Caco-2 (cell line): ENCODE measurements at regions not wholly inside any gene's neighbourhood (a gene's known extent, or its start where the extent isn't known, plus 50 kb on each side); places are given as distances from the start of the nearest gene placed in this dataset.

ENCODE experiments used
- BruUV-seq: library from RNA; stranded (reverse); fragments of 400-500 nt; replicated peaks from 2 replicates; lab custom pipeline; 2021; lab: Mats Ljungman, UMichigan
- CTCF ChIA-PET: fragments of 300-600 bp; sonication (Branson Sonifier 250); formaldehyde crosslinking; loops from one replicate; lab custom pipeline; 2022; ENCODE audit warnings: antibody characterized with exemption; lab: Charles Lee
- POLR2A ChIA-PET: fragments of 300-600 bp; sonication (Branson Sonifier 250); formaldehyde crosslinking; loops from one replicate; lab custom pipeline; 2022; ENCODE audit warnings: antibody characterized with exemption; lab: Charles Lee
- DNase-seq, 2 experiments: peaks; one replicate each; pipeline versions ENCODE4 v3.0.0 to v3.0.0-alpha.2; 2020 to 2022
- H3K27me3 ChIP-seq: replicated peaks from 2 replicates; pipeline ENCODE4 v1.6.0; 2011; ENCODE audit warnings: low read length; ENCODE audit not compliant: control insufficient read depth, insufficient read depth
- H3K36me3 ChIP-seq: 2 replicates; pipeline ENCODE4 v1.5.1; 2011; ENCODE audit warnings: low read length; ENCODE audit not compliant: control insufficient read depth, insufficient read depth
- H3K4me1 ChIP-seq: fragments of 250-450 bp; sonication (Bioruptor Pico); 2 replicates; pipeline ENCODE4 v1.5.1; 2020; ENCODE audit warnings: mild to moderate bottlenecking
- H3K4me3 ChIP-seq: 2 replicates; pipeline ENCODE4 v1.5.1; 2011; ENCODE audit warnings: low read depth, mild to moderate bottlenecking, control low read depth, low read length
- H3K9me3 ChIP-seq: fragments of 250-450 bp; sonication (Bioruptor Pico); 2 replicates; pipeline ENCODE4 v1.5.1; 2020; ENCODE audit warnings: mild to moderate bottlenecking, moderate library complexity
- H3K27ac Mint-ChIP-seq: one replicate; pipeline ENCODE4 v1.8.0; 2022; ENCODE audit warnings: mixed read lengths; ENCODE audit not compliant: unreplicated experiment
- H3K27me3 Mint-ChIP-seq: one replicate; pipeline ENCODE4 v1.8.0; 2022; ENCODE audit warnings: mixed read lengths; ENCODE audit not compliant: insufficient read depth, unreplicated experiment
- H3K36me3 Mint-ChIP-seq: one replicate; pipeline ENCODE4 v1.8.0; 2022; ENCODE audit warnings: mild to moderate bottlenecking, mixed read lengths; ENCODE audit not compliant: insufficient read depth, unreplicated experiment
- H3K4me1 Mint-ChIP-seq: one replicate; pipeline ENCODE4 v1.8.0; 2022; ENCODE audit warnings: low read depth, mixed read lengths; ENCODE audit not compliant: unreplicated experiment
- H3K4me3 Mint-ChIP-seq: one replicate; pipeline ENCODE4 v1.8.0; 2022; ENCODE audit warnings: mild to moderate bottlenecking, moderate library complexity, mixed read lengths; ENCODE audit not compliant: unreplicated experiment
- H3K9me3 Mint-ChIP-seq: one replicate; pipeline ENCODE4 v1.8.0; 2022; ENCODE audit warnings: mixed read lengths; ENCODE audit not compliant: unreplicated experiment
- intact Hi-C: fragments of 100-400 bp; cut with micrococcal nuclease; formaldehyde crosslinking; loops from one replicate; pipeline ENCODE4 v1.10.0; 2022; ENCODE audit not compliant: unreplicated experiment
- TF ChIP-seq, protein P1 (sequence below), 2 experiments: fragments of 200-600 bp in 1 of 2; IDR thresholded peaks; 1 replicate in 1 of 2; 2 replicates in 1 of 2; pipeline versions ENCODE4 v1.5.1 to v1.8.0; 2011 to 2022; ENCODE audit warnings: antibody characterized with exemption in 1 of 2, control low read depth in 1 of 2, inconsistent platforms in 1 of 2, low read depth in 1 of 2, low read length in 1 of 2, mild to moderate bottlenecking in 1 of 2, moderate library complexity in 1 of 2; ENCODE audit not compliant: insufficient read depth in 1 of 2, severe bottlenecking in 1 of 2, unreplicated experiment in 1 of 2

DNA sequence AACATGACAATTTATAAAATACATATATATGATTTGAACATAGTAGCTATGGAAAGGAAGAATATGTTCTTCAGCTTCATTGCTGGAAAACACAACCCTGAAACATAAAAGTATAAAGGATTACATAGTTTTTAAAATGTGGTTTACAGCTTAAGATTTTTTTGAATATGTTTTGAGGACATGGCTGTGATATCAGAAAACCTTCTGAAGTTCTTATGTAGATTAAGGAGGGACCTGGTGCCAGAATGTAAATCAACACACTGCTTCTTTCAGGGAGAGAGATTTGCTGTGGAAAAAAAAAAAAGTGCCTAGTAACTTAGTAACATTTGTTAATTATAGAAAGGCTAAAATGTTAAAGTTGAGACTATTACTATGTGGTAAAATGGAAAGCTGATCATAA lies 1261.8 kb downstream of the ADGRL3 start:
- Histone ChIP-seq H3K4me3 (no peak overlapping the region), H3K27me3 (no peaks in the 10 kb centered on the region), H3K4me1 (peaks cover 3% of the 10 kb centered on the region), H3K9me3 (no peaks in the 10 kb centered on the region), H3K36me3 (no peaks in the 10 kb centered on the region)
- Mint-ChIP-seq H3K4me1 (peaks cover 12% of the 10 kb centered on the region), H3K36me3 (no peaks in the 10 kb centered on the region), H3K27ac (no peak overlapping the region), H3K9me3 (no peaks in the 10 kb centered on the region), H3K27me3 (no peaks in the 10 kb centered on the region), H3K4me3 (no peak overlapping the region)
- intact Hi-C loops = no loop called here
- no TSS peak for BruUV-seq
- ChIA-PET POLR2A (no interaction called here), CTCF (no interaction called here)
- TF ChIP-seq, protein P1, sequence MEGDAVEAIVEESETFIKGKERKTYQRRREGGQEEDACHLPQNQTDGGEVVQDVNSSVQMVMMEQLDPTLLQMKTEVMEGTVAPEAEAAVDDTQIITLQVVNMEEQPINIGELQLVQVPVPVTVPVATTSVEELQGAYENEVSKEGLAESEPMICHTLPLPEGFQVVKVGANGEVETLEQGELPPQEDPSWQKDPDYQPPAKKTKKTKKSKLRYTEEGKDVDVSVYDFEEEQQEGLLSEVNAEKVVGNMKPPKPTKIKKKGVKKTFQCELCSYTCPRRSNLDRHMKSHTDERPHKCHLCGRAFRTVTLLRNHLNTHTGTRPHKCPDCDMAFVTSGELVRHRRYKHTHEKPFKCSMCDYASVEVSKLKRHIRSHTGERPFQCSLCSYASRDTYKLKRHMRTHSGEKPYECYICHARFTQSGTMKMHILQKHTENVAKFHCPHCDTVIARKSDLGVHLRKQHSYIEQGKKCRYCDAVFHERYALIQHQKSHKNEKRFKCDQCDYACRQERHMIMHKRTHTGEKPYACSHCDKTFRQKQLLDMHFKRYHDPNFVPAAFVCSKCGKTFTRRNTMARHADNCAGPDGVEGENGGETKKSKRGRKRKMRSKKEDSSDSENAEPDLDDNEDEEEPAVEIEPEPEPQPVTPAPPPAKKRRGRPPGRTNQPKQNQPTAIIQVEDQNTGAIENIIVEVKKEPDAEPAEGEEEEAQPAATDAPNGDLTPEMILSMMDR (IDR thresholded peaks at IDR 0.05; ENCODE audit: insufficient read depth in 1 of 2, low read depth in 1 of 2, low read length in 1 of 2, severe bottlenecking in 1 of 2, unreplicated experiment in 1 of 2) = no peak
- no peak for DNase-seq

DNA sequence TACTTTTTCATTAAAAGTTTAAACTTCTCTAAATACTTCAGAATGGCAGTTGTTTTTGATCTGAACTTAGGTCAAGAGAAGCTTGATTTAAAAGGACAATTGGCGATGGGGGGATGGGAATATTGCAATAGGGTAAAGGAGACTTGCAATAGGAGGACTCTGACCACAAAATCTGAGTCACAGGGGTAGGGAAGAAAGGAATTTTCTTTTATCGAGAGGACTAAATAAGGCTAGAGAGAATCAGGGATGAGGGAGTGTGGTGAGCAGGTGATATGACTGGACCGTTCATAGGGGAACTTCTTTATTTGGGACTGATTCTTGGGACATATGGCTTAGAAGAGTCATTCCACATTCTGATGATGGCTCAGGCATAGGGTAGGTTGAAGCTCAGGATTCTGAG lies 1260.2 kb downstream of the ADGRL3 start:
- H3K27ac Mint-ChIP-seq = peak overlapping the region; percentile 89
- CTCF ChIA-PET = no interaction called here
- BruUV-seq = no TSS peak
- H3K4me1 Mint-ChIP-seq = peaks cover 15% of the 10 kb centered on the region
- DNase-seq = peak in 1 of 2 experiments; percentile 36
- H3K9me3 ChIP-seq = no peaks in the 10 kb centered on the region
- no peaks in the 10 kb centered on the region for H3K27me3 ChIP-seq
- no peaks in the 10 kb centered on the region for H3K36me3 ChIP-seq
- peaks cover 14% of the 10 kb centered on the region for H3K4me1 ChIP-seq
- POLR2A ChIA-PET = no interaction called here
- no peaks in the 10 kb centered on the region for H3K27me3 Mint-ChIP-seq
- no peaks in the 10 kb centered on the region for H3K9me3 Mint-ChIP-seq
- intact Hi-C loops = no loop called here
- H3K36me3 Mint-ChIP-seq = no peaks in the 10 kb centered on the region
- peak overlapping the region; percentile 40 for H3K4me3 Mint-ChIP-seq
- no peak overlapping the region for H3K4me3 ChIP-seq
- TF ChIP-seq, protein P1 (IDR thresholded peaks at IDR 0.05; ENCODE audit: insufficient read depth in 1 of 2, low read depth in 1 of 2, low read length in 1 of 2, severe bottlenecking in 1 of 2, unreplicated experiment in 1 of 2) = no peak

DNA sequence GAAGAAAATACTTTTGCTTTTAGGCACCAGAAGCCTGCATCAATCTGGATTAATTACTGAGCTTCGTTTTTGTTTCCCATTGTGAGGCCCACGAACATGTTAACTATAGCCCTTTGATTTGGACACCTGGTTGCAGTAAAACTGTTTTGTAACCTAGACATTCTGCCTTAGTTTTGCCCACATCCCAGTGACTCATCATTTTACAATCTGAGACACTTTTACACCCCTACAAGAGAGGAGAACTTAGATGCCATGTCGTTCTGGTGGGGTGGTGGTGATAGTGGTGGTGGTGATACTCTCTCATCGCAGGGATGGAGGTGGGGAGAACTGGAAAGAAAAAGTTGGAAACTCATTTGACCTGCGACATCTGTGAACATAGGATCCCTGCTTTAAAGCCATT lies 1257.2 kb downstream of the ADGRL3 start:
- H3K4me3 ChIP-seq = no peak overlapping the region
- no peaks in the 10 kb centered on the region for H3K36me3 ChIP-seq
- no peaks in the 10 kb centered on the region; the same call in 1 of the 2 replicates for H3K9me3 ChIP-seq
- TF ChIP-seq, protein P1 (IDR thresholded peaks at IDR 0.05; ENCODE audit: insufficient read depth in 1 of 2, low read depth in 1 of 2, low read length in 1 of 2, severe bottlenecking in 1 of 2, unreplicated experiment in 1 of 2) = no peak
- intact Hi-C loops = no loop called here
- Mint-ChIP-seq H3K4me3 (no peak overlapping the region), H3K27me3 (no peaks in the 10 kb centered on the region), H3K4me1 (peaks cover 15% of the 10 kb centered on the region), H3K36me3 (no peaks in the 10 kb centered on the region), H3K9me3 (no peaks in the 10 kb centered on the region), H3K27ac (peak overlapping the region; percentile 10)
- H3K27me3 ChIP-seq = no peaks in the 10 kb centered on the region
- ChIA-PET POLR2A (no interaction called here), CTCF (no interaction called here)
- no peak for DNase-seq
- BruUV-seq = no TSS peak
- peaks cover 14% of the 10 kb centered on the region for H3K4me1 ChIP-seq
